Esophagus squamous epithelium (tissue), 4 donors: ENCODE measurements at regions not wholly inside any gene's neighbourhood (a gene's known extent, or its start where the extent isn't known, plus 50 kb on each side); places are given as distances from the start of the nearest gene placed in this dataset.

Experiments
- CTCF ChIP-seq, 6 experiments: fragments of 450-650 bp in 4 of 6; fragments of 200-600 bp in 2 of 6; sonication (generic) in 2 of 6; IDR thresholded peaks; one replicate each; pipeline ENCODE4 v1.5.1; 2016 to 2019; ENCODE audit warnings: antibody characterized with exemption in 6 of 6, mild to moderate bottlenecking in 4 of 6, moderate library complexity in 4 of 6
- POLR2A ChIP-seq, 4 donors: fragments of 450-650 bp; IDR thresholded peaks; one replicate each; pipeline ENCODE4 v1.6.1; 2017; ENCODE audit warnings: antibody characterized with exemption in 4 of 4, mild to moderate bottlenecking in 4 of 4, moderate library complexity in 3 of 4

- TF ChIP-seq CTCF (IDR thresholded peaks at IDR 0.05) (no peak), POLR2A (IDR thresholded peaks at IDR 0.05) (no peak)
Observed at GRCh38 chr16:81168406-81168805, 70.1 kb upstream of the BCO1 start.
